Astrocyte of the spinal cord (primary cell): ENCODE measurements at regions not wholly inside any gene's neighbourhood (a gene's known extent, or its start where the extent isn't known, plus 50 kb on each side); places are given as distances from the start of the nearest gene placed in this dataset.

ENCODE experiments used
- DNase-seq: peaks from one replicate; pipeline ENCODE4 v3.0.0; 2011; ENCODE audit warnings: low read depth, low spot score
- H3K4me3 ChIP-seq: 2 replicates; pipeline ENCODE4 v1.5.1; 2011; ENCODE audit warnings: low read depth, mild to moderate bottlenecking, low read length, moderate library complexity
- in situ Hi-C: cut with HindIII; loops from 2 replicates; pipeline ENCODE4 v1.10.0; 2017; ENCODE audit warnings: low sequenced_read_pairs
- TF ChIP-seq, protein P1 (sequence below): IDR thresholded peaks from 2 replicates; pipeline ENCODE4 v1.5.1; 2012; ENCODE audit warnings: low read depth, mild to moderate bottlenecking, low read length, inconsistent platforms

DNA sequence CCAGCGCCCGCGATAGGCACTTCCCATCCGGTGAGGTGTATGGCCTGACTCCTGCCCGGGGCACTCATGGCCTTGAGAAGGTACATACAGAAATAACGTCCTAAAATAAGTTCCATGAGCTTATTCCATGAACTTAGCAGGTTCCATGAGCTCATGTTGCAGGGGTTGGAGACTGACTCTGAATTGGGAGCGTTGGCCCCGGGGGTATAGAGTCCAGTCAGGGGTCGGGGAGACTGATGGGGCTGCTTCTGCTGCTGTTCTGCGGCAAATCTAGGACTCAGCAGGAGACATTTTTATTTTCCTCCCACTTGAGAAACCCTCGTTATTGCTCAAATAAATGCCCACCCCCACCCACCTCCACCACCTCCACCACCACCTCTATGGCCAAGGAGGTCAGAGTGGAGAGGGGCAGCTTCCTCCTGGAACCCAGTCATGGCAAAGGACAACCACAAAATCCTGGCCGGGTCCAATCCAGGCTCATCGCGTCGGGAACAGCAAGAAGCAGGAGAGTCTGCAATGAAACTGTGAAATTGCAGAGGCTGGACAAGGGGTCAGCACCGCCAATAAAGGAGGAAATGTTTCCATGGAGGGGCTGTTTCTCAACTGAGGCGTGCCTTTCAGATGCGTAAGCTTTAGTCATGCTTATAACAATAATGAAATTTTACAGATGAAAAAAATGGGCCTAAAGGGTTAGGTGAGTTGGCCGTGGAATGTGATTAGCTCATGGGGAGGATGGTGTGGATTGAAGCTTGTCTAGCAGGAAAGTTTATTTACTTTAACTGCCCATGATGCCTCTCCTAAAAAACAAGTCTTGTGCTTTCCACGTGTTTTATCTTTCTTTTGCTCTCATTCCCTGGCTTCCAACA is 136.6 kb upstream of the ALKAL2 start:
- peak; percentile 85 for DNase-seq
- H3K4me3 ChIP-seq, result no peak overlapping the region
- TF ChIP-seq, protein P1, sequence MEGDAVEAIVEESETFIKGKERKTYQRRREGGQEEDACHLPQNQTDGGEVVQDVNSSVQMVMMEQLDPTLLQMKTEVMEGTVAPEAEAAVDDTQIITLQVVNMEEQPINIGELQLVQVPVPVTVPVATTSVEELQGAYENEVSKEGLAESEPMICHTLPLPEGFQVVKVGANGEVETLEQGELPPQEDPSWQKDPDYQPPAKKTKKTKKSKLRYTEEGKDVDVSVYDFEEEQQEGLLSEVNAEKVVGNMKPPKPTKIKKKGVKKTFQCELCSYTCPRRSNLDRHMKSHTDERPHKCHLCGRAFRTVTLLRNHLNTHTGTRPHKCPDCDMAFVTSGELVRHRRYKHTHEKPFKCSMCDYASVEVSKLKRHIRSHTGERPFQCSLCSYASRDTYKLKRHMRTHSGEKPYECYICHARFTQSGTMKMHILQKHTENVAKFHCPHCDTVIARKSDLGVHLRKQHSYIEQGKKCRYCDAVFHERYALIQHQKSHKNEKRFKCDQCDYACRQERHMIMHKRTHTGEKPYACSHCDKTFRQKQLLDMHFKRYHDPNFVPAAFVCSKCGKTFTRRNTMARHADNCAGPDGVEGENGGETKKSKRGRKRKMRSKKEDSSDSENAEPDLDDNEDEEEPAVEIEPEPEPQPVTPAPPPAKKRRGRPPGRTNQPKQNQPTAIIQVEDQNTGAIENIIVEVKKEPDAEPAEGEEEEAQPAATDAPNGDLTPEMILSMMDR, result no peak
- in situ Hi-C loops, result no loop called here

DNA sequence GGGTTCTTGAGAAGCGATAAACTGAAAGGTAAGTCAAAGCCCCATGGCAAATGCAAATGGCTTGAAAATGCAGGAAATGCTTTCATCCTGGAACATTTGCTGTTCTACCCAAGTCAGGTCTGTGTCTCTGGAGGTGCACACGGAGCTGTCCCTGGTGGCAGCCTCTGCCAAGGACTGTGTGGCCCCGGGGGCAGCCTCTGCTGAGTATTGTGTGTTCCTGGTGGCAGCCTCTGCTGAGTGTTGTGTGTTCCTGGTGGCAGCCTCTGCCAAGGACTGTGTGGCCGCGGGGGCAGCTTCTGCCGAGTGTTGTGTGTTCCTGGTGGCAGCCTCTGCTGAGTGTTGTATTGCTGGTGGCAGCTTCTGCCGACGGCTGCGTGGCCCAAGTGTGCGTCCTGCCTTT is 135.6 kb upstream of the ALKAL2 start:
- H3K4me3 ChIP-seq, result no peak overlapping the region
- TF ChIP-seq, protein P1, result no peak
- no peak for DNase-seq
- in situ Hi-C loops, result no loop called here

DNA sequence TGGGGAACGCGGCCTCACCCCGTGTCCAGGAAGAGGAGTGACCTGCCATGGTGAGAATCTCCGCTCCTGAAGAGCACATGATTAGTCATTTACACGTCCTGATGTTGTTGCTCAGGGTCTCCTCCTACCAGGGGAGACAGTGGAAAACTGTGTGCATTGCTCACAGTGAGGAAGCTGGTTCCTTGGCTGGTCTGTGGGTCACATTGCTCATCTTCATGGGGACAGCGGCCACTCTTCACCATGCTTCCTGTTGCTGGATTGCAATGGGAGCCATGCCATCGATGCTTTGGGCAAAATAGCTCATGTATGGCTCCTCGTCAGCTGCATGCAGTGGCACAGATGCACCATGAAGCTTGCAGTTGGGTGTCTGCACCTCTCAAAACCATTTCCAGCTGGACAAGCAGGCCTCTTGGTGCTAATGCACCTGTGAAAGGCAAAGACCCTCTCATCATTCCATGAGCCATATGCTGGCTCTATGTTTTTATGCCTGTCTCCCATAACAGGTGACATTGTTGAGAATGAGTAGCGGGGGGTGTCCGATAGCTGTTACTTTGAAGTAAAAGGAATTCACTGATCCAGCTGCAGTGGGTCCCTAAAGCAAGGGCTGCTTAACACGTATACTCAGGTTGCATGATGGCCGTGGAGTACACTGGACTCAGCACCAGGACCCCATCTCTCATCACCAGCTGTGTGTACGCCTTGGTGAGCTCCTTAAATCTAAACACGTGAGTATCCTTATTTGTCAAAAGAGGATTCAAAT is 135.0 kb upstream of the ALKAL2 start:
- in situ Hi-C loops, result no loop called here
- DNase-seq, result no peak
- no peak overlapping the region for H3K4me3 ChIP-seq
- TF ChIP-seq, protein P1, result no peak

DNA sequence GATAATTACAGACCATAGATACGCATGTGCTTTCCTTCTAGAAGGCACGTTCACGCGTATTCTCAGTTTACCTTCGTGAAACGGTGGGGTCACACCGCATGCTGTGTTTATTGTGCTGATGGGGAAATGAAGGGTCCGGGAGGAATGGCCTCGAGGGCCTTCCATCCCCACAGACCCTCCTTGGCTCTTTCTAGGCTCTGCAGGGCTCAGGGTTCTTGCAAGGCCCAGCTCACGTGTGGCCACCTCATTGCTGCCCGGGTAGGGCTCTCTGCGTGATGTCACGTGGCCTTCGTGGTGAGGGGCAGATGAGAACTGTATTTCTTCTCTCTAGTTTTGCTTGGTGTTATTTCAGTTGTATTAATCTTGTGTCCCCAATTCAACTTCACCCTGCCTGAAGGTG is 133.5 kb upstream of the ALKAL2 start:
- TF ChIP-seq, protein P1, result no peak

DNA sequence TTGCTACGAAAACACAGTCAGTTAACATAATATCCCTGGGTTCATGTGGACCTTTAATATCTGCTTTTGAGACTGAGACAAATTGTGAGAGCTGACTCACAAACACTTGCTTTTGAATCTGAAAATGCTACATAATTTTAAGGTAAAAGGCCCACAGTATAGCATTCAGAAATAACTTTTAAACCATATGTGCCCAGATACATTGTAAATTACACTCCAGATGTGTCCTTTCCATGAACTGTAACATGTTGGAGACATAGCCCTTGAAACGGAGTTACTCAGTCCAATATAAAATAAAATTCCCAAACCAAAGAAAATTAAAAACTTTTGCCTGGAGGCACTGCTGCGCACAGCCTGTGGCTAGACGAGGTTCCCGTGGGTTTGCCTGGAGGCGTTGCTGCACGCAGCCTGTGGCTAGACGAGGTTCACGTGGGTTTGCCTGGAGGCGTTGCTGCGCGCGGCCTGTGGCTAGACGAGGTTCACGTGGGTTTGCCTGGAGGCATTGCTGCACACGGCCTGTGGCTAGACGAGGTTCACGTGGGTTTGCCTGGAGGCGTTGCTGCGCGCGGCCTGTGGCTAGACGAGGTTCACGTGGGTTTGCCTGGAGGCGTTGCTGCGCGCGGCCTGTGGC is 131.9 kb upstream of the ALKAL2 start:
- H3K4me3 ChIP-seq, result no peak overlapping the region
- no peak for DNase-seq
- in situ Hi-C loops, result no loop called here
- TF ChIP-seq, protein P1, result no peak

More for the DNA sequence above, 133.5 kb upstream of the ALKAL2 start:
- H3K4me3 ChIP-seq, result no peak overlapping the region
- DNase-seq, result no peak
- in situ Hi-C loops, result no loop called here

DNA sequence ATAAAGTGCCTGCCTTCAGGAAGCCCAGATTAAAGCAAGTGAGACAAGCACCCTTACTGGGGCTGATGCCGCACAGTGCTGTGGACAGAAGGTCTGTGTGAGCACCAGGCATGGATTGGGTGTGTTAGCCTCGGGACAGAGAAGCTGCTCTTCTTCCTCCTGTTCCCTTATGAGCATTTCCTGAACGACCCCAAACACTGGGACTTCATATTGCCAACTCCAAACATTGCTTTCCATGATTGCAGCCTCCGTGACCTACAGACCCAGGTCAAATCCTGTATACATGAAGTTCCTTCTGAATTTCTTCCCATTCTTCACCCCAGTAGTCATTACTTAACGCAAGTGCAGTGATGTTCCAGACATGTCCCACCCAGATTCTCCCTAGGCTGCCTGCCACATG is 129.8 kb upstream of the ALKAL2 start:
- no peak for DNase-seq
- in situ Hi-C loops, result no loop called here
- no peak overlapping the region for H3K4me3 ChIP-seq
- TF ChIP-seq, protein P1, result no peak
